GM18517 (cell line): ENCODE measurements at regions not wholly inside any gene's neighbourhood (a gene's known extent, or its start where the extent isn't known, plus 50 kb on each side); places are given as distances from the start of the nearest gene placed in this dataset.
"Not testable (repeated sequence)": the region's sequence is repeated elsewhere in the genome, so short reads cannot be mapped to it uniquely, and the experiment has no call there.

Experiments used
- ATAC-seq: cut with Tn5 transposase; IDR thresholded peaks from one replicate; pipeline ENCODE4 v1.9.1; 2021; ENCODE audit warnings: mild to moderate bottlenecking, moderate library complexity; ENCODE audit not compliant: unreplicated experiment

- no peak for ATAC-seq
These were observed 513.7 kb upstream of the PTGER4 start for GRCh38 chr5:40165789-40166728.

- ATAC-seq, result no peak
These were observed 514.5 kb upstream of the PTGER4 start for GRCh38 chr5:40165106-40165788.

GRCh38 chr5:40160435-40160834, 519.3 kb upstream of the PTGER4 start:
- ATAC-seq, result no peak

GRCh38 chr5:40154194-40154593, 525.5 kb upstream of the PTGER4 start:
- no peak for ATAC-seq

- ATAC-seq, result no peak
These were observed 528.8 kb upstream of the PTGER4 start for GRCh38 chr5:40150896-40151295.

GRCh38 chr5:40141896-40142295, 537.8 kb upstream of the PTGER4 start:
- no peak for ATAC-seq

- no peak for ATAC-seq
These were observed 538.3 kb upstream of the PTGER4 start for GRCh38 chr5:40141418-40141817.

GRCh38 chr5:40137223-40137622, 542.5 kb upstream of the PTGER4 start:
- no peak for ATAC-seq

- ATAC-seq, result no peak
These were observed 544.7 kb upstream of the PTGER4 start for GRCh38 chr5:40134883-40135520.

GRCh38 chr5:40124367-40124766, 555.3 kb upstream of the PTGER4 start:
- ATAC-seq, result no peak

GRCh38 chr5:40121236-40121635, 558.5 kb upstream of the PTGER4 start:
- ATAC-seq, result no peak

- no peak for ATAC-seq
These were observed 566.8 kb upstream of the PTGER4 start for GRCh38 chr5:40112875-40113274.

- ATAC-seq, result not testable (repeated sequence)
These were observed 568.7 kb upstream of the PTGER4 start for GRCh38 chr5:40111036-40111435.

- not testable (repeated sequence) for ATAC-seq
These were observed 570.8 kb upstream of the PTGER4 start for GRCh38 chr5:40108764-40109390.

- ATAC-seq, result not testable (repeated sequence)
These were observed 571.9 kb upstream of the PTGER4 start for GRCh38 chr5:40107786-40108185.

- no peak for ATAC-seq
These were observed 572.9 kb upstream of the PTGER4 start for GRCh38 chr5:40106847-40107246.

GRCh38 chr5:40098313-40098712, 581.4 kb upstream of the PTGER4 start:
- ATAC-seq, result no peak

GRCh38 chr5:40093550-40093949, 586.2 kb upstream of the PTGER4 start:
- ATAC-seq, result no peak

- no peak for ATAC-seq
These were observed 590.4 kb upstream of the PTGER4 start for GRCh38 chr5:40089269-40089668.

- no peak for ATAC-seq
These were observed 595.1 kb upstream of the PTGER4 start for GRCh38 chr5:40084614-40085013.

- ATAC-seq, result no peak
These were observed 597.4 kb upstream of the PTGER4 start for GRCh38 chr5:40082313-40082712.
